Bronchial epithelial cell (primary cell): ENCODE measurements at regions not wholly inside any gene's neighbourhood (a gene's known extent, or its start where the extent isn't known, plus 50 kb on each side); places are given as distances from the start of the nearest gene placed in this dataset.
"Not testable (repeated sequence)": the region's sequence is repeated elsewhere in the genome, so short reads cannot be mapped to it uniquely, and the experiment has no call there.

Experiments
- DNase-seq: peaks from one replicate; pipeline ENCODE4 v3.0.0-alpha.2; 2010; ENCODE audit warnings: low read depth
- FAIRE-seq: peaks from 2 replicates; lab custom pipeline; 2011; peaks lifted over from hg19 to GRCh38; lab: Jason Lieb, UNC
- H3K27me3 ChIP-seq: 2 replicates; pipeline ENCODE4 v1.5.1; 2011; ENCODE audit warnings: low read length; ENCODE audit not compliant: control insufficient read depth, insufficient read depth
- H3K36me3 ChIP-seq: 2 replicates; pipeline ENCODE4 v1.5.1; 2011; ENCODE audit warnings: low read length; ENCODE audit not compliant: control insufficient read depth, insufficient read depth
- H3K4me3 ChIP-seq: 2 replicates; pipeline ENCODE4 v1.5.1; 2011; ENCODE audit warnings: mild to moderate bottlenecking, low read depth, low read length, control low read depth
- TF ChIP-seq, protein P1 (sequence below): IDR thresholded peaks from 2 replicates; pipeline ENCODE4 v1.5.1; 2011; ENCODE audit warnings: mild to moderate bottlenecking, moderate library complexity, low read length, control low read depth, inconsistent platforms; ENCODE audit not compliant: insufficient read depth, severe bottlenecking

DNA sequence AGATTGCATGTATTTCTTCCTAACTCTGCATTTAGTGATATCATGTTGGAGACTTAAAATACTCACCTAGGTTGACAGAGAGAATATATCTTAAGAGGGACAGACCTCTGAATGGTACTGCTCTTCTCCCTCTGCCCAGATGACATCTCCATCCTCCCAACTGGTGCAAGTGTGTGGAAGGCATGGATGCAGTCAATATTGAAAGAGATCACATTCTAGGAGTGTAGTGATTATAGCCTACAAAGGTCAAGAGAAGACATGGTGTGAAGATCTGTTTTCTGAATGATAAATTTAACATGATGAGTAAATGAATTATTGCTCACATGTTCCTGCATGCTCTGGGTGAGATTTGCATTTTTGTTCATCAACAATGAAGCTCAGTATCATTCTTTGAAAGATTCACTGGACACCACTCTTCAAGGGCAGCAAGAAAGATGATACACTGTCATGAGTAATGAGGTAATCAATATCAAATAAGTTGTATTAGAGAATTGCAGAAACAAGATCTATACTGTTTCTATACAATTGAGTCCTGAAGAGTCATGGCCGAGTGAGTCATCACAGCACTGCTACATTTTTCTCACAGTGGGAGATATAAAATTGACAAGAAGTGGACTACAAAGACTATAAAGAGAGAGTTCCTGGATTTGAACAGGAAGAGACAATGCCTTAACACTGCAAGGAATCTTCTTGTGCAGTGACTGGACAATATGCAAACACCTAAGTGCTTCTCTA lies 183.3 kb upstream of the KRR1 start:
- no peaks in the 10 kb centered on the region for H3K27me3 ChIP-seq
- H3K36me3 ChIP-seq = no peaks in the 10 kb centered on the region
- peak; percentile 77 for DNase-seq
- FAIRE-seq = peak; percentile 60
- H3K4me3 ChIP-seq = no peak overlapping the region
- TF ChIP-seq, protein P1, sequence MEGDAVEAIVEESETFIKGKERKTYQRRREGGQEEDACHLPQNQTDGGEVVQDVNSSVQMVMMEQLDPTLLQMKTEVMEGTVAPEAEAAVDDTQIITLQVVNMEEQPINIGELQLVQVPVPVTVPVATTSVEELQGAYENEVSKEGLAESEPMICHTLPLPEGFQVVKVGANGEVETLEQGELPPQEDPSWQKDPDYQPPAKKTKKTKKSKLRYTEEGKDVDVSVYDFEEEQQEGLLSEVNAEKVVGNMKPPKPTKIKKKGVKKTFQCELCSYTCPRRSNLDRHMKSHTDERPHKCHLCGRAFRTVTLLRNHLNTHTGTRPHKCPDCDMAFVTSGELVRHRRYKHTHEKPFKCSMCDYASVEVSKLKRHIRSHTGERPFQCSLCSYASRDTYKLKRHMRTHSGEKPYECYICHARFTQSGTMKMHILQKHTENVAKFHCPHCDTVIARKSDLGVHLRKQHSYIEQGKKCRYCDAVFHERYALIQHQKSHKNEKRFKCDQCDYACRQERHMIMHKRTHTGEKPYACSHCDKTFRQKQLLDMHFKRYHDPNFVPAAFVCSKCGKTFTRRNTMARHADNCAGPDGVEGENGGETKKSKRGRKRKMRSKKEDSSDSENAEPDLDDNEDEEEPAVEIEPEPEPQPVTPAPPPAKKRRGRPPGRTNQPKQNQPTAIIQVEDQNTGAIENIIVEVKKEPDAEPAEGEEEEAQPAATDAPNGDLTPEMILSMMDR = no peak

DNA sequence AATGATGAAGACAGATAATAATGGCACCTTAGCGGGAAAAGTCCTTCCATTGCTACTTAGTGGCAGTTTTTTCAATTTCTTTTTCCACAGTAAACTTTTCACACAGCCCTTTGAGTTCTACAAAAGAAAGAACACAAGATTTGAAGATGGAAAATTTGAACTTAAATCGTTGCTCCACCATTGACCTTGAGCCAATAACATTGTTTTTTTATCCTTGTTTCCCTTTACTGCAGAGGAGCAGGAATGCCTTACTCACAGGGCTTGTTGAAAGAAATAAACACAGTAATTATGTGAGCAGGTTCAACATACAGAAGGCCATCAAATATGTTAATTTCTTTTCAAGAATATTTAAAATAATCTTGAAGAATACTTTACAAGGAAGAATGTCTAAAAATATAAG lies 181.5 kb upstream of the KRR1 start:
- no peaks in the 10 kb centered on the region for H3K27me3 ChIP-seq
- DNase-seq = no peak
- FAIRE-seq = no peak
- H3K36me3 ChIP-seq = no peaks in the 10 kb centered on the region
- TF ChIP-seq, protein P1 = no peak
- no peak overlapping the region for H3K4me3 ChIP-seq

DNA sequence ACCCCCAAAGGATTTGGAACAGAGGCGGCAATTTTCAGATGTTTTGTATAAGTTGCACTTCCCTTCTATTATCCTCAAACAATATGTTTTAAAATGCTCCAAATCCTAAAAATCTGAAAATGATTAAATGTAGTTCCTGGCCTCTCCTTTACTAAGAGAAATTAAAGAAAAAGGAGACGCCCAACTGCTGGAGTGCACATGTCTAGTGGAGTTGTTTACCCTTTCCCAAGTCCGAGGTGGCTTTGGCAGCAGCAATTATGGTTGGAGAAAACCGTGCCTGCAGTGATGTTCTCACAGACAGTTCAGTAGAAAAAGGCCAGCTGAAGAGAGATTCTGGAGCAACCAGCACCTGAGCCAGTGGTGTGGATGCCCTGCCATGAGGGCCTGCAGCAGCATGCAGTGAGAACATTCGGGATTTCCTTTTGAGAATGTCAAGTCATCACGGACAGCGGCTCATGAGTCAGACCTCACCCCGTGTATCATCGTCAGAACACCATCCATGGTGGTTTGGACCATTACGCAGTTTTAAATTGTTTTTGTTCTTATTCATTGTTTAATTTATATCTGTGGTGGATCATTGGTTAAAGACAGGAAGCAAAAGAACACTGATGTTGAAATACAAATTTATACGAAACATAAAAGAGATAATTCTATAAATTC lies 179.0 kb upstream of the KRR1 start:
- H3K36me3 ChIP-seq = no peaks in the 10 kb centered on the region
- DNase-seq = peak; percentile 99
- TF ChIP-seq, protein P1 = no peak
- H3K27me3 ChIP-seq = no peaks in the 10 kb centered on the region
- FAIRE-seq = peak; percentile 95
- H3K4me3 ChIP-seq = no peak overlapping the region

DNA sequence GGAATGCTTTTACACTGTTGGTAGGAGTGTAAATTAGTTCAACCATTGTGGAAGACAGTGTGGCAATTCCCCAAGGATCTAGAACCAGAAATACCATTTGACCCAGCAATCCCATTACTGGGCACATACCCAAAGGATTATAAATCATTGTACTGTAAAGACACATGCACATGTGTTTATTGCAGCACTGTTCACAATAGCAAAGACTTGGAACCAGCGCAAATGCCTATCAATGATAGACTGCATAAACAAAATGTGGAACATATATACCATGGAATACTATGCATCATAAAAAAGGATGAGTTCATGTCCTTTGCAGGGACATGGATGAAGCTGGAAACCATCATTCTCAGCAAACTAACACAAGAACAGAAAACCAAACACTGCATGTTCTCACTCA lies 174.8 kb upstream of the KRR1 start:
- H3K36me3 ChIP-seq, DNase-seq, H3K4me3 ChIP-seq, H3K27me3 ChIP-seq, FAIRE-seq: not testable (repeated sequence)

DNA sequence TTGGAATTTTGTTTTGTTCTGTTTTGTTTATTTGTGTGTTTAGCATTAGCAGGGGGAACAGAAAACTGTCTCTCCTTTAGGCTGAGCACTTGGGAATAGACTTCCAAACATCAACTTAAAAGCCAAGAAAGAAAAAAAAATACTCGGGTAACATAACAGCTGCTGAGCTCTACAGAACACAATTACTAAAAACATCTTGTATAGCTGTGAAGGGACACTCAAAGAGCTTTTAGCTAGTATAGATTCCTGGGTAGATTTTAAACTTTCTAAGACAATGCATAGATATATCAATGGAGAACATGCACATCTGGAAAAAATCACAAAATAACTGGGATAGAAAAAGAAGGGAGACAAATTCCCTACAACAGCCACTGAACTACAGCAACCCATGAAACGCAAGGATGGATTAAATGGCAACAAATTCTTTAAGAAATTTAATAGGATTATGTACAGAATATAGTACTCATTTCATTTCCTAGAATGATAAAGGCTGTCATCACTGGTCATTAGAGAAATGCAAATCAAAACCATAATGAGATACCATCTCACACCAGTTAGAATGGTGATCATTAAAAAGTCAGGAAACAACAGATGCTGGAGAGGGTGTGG lies 174.3 kb upstream of the KRR1 start:
- no peaks in the 10 kb centered on the region for H3K27me3 ChIP-seq
- no peaks in the 10 kb centered on the region for H3K36me3 ChIP-seq
- FAIRE-seq (no peak), DNase-seq (no peak)
- TF ChIP-seq, protein P1 = no peak
- no peak overlapping the region for H3K4me3 ChIP-seq
